H1 (cell line): ENCODE measurements at regions not wholly inside any gene's neighbourhood (a gene's known extent, or its start where the extent isn't known, plus 50 kb on each side); places are given as distances from the start of the nearest gene placed in this dataset.

Source experiments
- EGR1 ChIP-seq: IDR thresholded peaks from 2 replicates; pipeline ENCODE4 v1.6.1; 2011; ENCODE audit warnings: low read depth, low read length, borderline replicate concordance
- EP300 ChIP-seq, 2 experiments: IDR thresholded peaks; 1 replicate in 1 of 2; 2 replicates in 1 of 2; pipeline ENCODE4 v1.6.1; 2011 to 2012; ENCODE audit warnings: low read depth in 2 of 2, low read length in 2 of 2, mild to moderate bottlenecking in 2 of 2, borderline replicate concordance in 1 of 2, inconsistent platforms in 1 of 2, moderate library complexity in 1 of 2
- RBBP5 ChIP-seq: IDR thresholded peaks from 2 replicates; pipeline ENCODE4 v1.7.1; 2012; ENCODE audit warnings: low read depth, mild to moderate bottlenecking, inconsistent platforms, low read length, moderate library complexity, borderline replicate concordance
- ZNF274 ChIP-seq: IDR thresholded peaks from 2 replicates; pipeline ENCODE4 v1.7.0; 2012; ENCODE audit warnings: low read length, borderline replicate concordance; ENCODE audit errors: extremely low read depth
- TF ChIP-seq, protein P1 (sequence below): IDR thresholded peaks from 2 replicates; pipeline ENCODE4 v1.6.1; 2012; ENCODE audit warnings: low read length, inconsistent platforms

DNA sequence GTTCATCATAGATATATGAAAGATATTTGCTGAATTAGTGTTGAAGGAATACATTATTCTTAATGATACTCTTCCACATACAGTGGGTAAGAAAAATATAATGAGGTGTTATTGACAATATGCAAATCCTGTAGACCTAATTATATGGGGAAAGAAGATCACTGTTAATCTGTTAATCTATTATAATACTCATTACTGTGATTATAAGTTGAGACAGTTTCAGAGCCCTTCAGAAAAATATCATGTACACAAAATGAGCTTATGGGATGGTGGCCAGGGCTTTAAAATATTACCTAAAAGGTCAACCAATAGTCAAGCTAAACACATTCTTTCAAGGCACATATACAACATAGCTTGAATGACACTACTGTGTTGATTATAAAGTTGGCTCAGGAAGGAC is 163.5 kb downstream of the NOL4 start (continued):
- no peak for TF ChIP-seq RBBP5
- no peak for TF ChIP-seq EP300 (IDR thresholded peaks at IDR 0.05; ENCODE audit: borderline replicate concordance in 1 of 2, low read depth in 2 of 2, low read length in 2 of 2)
- TF ChIP-seq ZNF274, result no peak
- TF ChIP-seq EGR1, result no peak
- TF ChIP-seq, protein P1, sequence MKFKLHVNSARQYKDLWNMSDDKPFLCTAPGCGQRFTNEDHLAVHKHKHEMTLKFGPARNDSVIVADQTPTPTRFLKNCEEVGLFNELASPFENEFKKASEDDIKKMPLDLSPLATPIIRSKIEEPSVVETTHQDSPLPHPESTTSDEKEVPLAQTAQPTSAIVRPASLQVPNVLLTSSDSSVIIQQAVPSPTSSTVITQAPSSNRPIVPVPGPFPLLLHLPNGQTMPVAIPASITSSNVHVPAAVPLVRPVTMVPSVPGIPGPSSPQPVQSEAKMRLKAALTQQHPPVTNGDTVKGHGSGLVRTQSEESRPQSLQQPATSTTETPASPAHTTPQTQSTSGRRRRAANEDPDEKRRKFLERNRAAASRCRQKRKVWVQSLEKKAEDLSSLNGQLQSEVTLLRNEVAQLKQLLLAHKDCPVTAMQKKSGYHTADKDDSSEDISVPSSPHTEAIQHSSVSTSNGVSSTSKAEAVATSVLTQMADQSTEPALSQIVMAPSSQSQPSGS, result no peak
- TF ChIP-seq, all 59 proteins: peak for 0
